NOMO-1 (cell line): ENCODE measurements at regions not wholly inside any gene's neighbourhood (a gene's known extent, or its start where the extent isn't known, plus 50 kb on each side); places are given as distances from the start of the nearest gene placed in this dataset.
"Not testable (repeated sequence)": the region's sequence is repeated elsewhere in the genome, so short reads cannot be mapped to it uniquely, and the experiment has no call there.

Experiments used
- DNase-seq, 2 experiments: peaks; one replicate each; lab custom pipeline; 2025; ENCODE audit not compliant: unreplicated experiment in 2 of 2; lab: John Stamatoyannopoulos, UW

DNA sequence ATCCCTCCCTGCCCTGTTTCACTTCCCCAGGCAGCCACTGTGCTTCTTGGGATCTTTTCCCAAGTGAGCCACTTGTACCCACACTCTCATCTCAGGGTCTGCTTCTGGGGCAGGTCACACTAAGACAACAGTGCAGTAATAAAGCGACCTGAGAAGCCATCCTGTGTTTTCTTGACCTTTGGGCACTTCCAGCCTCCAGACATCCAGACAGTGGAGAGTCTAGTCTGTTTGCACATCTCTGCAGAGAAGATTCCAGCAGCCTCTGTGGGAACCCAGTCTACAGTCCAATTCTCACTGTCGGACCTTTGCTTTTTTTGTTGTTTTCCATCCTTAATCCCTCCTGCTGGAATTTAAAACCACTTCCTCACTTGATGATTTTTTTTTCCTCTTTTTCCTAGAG is 50.3 kb upstream of the ATP6AP2 start:
- no peak for DNase-seq

GRCh38 chrX:40527543-40527942 is 53.2 kb upstream of the ATP6AP2 start:
- no peak for DNase-seq

DNA sequence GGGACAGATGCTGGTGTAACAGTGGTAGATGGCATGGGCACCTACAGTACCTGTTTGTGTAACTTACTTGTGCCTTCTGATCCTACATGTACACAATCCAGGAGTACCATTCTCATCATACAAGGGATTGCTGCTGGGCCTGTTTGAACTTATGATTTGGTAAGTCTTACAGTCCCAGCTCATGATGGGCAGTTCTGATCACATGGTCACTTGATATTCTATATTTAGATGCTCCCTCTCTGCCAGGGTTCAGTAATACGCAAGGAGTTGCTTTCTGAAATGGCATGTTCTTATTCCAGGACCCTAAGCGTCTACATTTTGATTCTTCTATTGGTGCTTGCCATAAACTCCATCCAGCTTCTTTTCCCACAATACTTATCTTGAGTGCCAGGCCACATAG is 54.4 kb upstream of the ATP6AP2 start:
- DNase-seq: no peak

- DNase-seq: not testable (repeated sequence)
Measured at GRCh38 chrX:40525901-40526300, 54.9 kb upstream of the ATP6AP2 start.

DNA sequence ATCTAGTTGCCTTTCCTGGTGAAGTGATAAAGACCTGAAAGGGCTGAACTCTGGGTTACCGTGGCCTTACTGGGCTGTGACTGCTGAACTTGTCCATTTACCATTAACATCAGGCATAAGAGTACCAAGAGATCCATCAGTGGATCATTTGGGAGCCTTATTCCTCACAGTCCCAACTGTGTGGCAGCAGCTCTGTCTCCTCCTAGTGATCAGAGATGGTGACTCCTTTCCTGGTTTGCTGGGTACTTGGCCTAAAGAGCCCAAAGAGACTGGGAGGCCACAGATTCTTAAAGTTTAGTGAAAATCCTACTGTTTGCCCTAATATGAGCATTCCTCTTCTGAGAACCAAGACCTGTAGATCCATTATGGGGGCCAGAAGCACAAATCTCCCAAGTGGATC is 56.3 kb upstream of the ATP6AP2 start:
- no peak for DNase-seq

DNA sequence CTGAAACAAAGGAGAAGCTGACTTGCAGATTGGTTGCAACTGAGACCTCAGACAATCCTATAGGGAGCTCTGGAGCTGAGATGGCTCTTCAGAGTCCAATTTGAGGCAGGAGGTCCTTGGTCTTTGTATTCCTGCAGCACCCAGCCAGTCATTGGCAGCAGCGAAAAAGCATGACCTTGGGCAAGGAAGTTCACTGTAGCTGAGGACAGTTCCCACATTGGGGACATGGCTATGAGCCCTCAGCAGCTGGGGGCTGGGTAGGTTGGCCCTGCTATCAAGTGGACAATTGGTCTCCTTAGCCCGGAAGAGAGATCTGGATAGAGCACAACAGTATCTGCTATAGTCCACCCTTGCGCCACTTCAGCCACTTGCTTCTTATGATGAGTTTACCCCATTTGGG is 56.9 kb upstream of the ATP6AP2 start:
- DNase-seq: no peak

- no peak for DNase-seq
Measured at GRCh38 chrX:40521868-40522450, 58.8 kb upstream of the ATP6AP2 start.

DNA sequence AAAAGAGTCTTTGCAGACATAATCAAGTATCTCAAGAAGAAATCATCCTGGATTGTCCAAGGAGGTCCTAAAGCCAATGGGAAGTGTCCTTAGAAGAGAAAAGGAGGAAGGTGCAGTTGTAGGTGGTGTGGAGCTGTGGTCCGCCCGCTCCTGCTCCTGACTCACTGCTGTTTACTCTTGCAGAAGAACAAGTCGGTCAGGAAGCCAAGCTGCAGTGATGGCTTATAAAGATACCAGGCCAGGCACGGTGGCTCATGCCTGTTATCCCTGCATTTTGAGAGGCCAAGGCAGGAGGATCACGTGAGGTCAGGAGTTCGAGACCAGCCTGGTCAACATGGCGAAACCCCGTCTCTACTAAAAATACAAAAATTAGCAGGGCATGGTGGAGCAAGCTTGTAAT is 66.4 kb upstream of the ATP6AP2 start:
- DNase-seq: no peak

DNA sequence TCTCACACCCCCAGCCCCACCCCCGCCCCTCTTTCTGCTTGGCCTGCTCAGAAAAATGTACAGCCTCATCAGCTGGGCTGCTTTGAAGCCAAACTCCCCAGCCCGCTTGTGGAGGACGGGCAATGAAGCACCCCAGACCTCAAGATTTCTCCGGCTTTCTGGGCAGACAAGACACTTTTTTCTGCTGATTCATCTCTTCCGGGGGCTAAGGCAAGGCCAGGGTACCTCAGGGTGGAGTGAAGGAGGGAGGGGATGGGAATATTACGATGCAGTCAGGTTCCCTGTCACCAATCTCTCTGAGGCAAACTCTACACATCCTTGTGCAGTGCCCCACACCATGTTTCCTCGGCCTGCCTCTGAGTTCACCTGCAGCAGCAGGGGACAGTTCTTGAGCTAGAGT is 66.9 kb upstream of the ATP6AP2 start:
- no peak for DNase-seq

- no peak for DNase-seq
Measured at GRCh38 chrX:40513012-40513411, 67.8 kb upstream of the ATP6AP2 start.

GRCh38 chrX:40511258-40511657 is 69.5 kb upstream of the ATP6AP2 start:
- DNase-seq: no peak

DNA sequence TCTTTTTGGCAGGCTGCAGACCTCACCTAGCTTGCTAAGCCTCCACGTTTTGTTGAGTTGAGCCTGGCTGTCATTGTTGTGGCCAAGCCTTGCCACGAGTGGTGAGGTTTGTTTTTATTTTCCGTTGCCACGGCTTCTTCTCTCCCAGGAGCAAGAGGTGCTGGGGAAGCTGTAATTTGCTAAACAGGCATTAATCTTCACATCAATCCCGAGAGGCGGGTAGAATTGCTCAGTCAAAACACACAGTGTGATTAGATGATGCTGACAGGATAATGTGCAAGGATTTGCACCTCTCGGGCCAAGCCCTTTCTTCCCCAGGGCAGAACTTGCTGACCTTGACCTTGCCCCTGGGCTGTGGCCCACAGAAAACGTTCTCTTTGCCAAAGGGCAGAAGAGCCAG is 72.2 kb upstream of the ATP6AP2 start:
- no peak for DNase-seq

DNA sequence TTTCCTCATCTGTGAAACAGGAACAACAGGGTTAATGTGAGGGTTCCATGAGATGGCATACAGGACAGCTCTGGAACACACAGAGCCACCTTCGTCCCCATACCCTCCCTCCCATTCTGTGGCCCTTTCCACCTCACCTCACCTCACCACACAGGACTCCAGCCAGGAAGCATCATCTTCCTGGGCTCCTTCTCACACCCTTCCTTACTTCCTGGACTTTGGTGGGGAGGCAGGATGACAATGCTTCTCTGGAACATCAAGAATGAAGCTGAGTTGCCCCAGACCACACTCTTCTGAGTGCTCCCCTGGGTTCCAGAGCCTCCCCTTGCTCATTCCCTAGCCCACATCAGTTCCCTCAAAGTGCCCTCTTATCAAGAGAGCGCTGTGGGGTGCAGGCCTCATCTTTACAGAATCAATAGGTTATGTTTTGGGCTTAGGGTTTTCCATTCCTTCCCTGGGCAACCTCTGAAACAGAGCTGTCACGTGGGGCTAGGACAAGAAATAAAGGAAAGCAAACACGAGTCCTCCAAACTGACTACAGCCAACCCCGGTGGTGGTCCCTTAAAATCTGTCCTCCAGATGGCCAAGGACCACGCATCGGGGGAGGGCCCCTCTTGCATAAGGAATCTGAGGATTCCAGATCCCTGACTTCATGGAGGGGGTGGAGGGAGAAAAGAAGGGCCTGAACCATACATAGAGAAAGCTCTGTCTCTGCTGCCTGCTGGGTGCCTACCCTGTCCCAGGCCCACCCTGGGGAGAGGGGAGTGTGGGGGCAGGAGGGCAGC is 74.4 kb upstream of the ATP6AP2 start:
- no peak for DNase-seq

DNA sequence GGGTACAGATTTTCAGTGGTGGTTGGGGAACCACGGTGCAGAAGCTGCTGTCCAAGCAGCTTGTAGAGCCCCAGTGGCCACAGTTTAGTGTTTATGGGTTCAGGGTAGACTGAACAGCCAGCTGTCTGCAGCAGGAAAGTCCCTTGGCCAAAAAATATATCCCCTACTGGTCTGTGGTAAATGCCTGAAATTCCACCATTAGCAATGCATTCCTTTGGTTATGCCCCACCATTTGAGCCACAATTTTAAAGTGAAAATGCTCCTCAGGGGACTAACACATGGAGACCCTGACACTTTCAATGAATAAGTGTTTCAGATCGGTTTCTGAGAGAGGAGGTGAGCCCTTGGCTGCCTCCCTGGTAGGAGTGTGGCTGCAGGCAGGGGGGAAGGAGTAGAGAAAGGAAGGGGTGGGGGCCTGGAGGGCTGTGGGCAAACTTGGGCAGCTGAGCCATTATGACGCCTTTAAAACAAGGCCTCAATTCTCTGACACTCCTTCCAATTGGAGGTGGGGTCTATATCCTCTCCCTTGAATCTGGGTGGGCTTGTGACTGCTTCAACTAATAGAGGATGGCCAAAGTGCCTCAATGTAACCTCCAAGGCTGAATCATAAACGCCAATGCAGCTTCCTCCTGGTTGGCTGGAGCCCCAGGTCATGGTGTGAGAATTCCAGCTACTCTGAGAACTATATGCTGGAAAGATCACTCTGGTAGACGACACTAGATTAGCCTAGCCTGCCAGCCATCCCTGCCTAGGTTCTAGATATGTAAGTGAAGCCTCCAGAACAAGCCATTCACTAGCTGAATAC is 75.8 kb upstream of the ATP6AP2 start:
- no peak for DNase-seq

GRCh38 chrX:40503094-40503493 is 77.7 kb upstream of the ATP6AP2 start:
- DNase-seq: no peak

GRCh38 chrX:40502688-40503087 is 78.1 kb upstream of the ATP6AP2 start:
- DNase-seq: no peak

DNA sequence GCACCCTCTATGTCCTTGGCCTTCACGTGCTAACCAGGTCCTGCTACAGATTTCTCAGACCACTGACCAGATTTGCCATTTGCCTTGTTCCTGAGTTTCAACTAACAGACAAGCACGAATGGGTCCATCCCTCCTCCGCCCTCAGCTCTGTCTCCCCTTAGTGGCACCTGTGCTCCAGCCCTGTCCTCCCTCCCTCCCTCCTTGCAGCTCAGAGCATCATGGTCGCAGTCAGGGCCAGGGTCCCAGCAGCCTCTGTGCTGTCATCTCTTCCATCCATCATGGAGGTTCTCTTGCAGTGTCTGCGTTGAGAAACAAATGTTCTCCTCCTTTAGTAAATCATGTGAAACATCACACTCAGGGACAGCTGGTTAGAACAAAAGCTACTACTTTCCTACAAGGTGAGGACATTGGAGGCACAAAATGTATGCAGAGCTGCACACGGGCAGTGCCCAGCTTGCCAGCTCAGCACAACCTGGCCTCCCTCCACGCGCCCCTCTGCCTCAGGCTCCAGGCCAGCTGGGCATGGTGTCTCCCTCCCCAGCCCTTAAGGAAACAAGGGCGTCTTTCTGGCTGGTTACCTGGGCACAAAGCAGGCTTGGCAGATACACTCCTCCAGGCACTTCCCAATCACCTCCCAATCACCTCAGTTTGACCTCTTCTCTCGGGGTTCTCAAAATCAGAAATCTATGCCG is 79.5 kb upstream of the ATP6AP2 start:
- DNase-seq: no peak

GRCh38 chrX:40496728-40497127 is 84.0 kb upstream of the ATP6AP2 start:
- no peak for DNase-seq

GRCh38 chrX:40495659-40496058 is 85.1 kb upstream of the ATP6AP2 start:
- no peak for DNase-seq

- DNase-seq: no peak
Measured at GRCh38 chrX:40494005-40494404, 86.8 kb upstream of the ATP6AP2 start.

- DNase-seq: no peak
Measured at GRCh38 chrX:40488296-40488695, 92.5 kb upstream of the ATP6AP2 start.
